Activated CD4-positive, alpha-beta T cell treated with anti-CD3 and anti-CD28 coated beads, Interleukin-2, Interleukin-6, amounts not matched to agents 100 ng/mL and 50 ng/mL, durations not matched to agents 16 hours and 8 hours (primary cell): ENCODE measurements at regions not wholly inside any gene's neighbourhood (a gene's known extent, or its start where the extent isn't known, plus 50 kb on each side); places are given as distances from the start of the nearest gene placed in this dataset.

Experiments
- DNase-seq: peaks from one replicate; pipeline ENCODE4 v3.0.0-alpha.2; 2020

DNA sequence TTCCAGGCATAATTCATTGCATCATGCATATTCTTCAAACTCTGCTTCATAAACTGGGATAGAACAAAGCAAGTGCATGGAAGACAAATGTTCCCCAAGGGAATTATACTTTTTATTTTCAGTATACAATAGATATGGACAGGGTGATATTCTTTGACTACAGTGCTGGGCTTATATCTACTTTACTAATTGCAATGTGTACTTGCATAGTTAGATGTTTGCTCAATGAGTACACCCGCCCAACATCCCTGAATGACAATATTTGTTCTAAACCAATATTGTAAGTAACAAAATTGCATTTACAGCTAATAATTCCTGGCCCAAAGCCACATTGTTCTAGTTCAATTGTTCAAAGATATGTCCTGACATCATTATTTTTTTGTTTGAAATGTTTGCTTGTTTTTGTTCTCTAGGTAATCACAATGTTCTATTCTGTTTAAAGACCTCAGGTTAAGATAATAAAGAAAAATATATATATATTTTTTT is 171.4 kb downstream of the PTN start:
- no peak for DNase-seq

DNA sequence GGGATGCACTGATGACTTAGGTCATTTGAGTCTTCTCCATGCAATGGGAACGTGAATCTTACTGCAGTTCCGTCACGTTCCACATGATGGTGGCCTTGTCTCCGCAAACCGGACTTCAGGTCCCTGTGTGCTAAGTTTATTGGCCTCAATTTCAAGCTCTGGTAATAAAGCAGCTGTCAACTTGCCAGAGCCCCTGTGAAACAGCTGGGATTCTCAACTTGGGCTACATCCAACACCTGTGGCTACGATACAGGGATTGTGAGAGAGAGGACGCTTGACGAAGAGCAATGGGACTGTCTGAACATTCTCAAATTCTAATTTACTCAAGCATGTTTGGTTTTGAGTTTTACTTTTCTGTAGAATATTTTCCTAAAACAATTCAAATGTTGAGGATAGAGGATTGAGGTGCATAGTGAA is 174.2 kb downstream of the PTN start:
- peak; percentile 1 for DNase-seq

DNA sequence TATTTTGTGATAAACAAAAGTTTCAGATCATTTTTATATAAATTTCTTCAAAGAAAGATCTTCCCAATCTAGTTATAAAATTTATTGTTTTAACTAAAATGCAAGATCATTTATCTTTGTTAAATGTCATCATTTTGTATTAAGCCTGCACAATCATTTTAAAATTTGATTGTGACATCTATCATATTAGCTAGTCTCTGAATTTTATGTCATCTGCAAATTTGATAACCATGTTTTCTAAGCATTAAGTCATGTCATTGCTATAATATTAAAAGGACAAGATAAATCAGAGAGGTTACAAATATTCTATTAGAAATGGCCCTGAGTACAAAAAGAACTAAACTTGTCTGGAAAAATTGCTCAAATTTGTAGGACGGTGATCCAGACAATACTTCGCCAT is 175.9 kb downstream of the PTN start:
- DNase-seq: no peak

DNA sequence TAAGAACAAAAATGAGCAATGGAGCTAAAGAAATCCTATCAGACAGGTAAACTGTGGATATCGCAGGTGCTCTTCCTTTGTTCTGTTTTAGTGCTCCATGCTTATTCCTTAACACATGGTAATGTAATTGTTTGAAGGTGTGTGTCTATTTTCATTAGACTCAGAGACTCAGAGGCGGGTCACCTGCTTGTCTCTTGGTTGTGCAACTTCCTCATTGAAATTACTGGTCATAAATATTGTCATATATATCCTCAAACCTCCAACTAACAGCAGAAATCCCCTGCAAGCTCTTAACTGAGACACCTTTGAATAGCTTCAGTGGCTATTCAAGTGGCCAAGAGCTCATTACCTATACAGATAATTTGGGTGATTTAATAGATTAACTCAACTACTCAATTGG is 177.2 kb downstream of the PTN start:
- DNase-seq: no peak

DNA sequence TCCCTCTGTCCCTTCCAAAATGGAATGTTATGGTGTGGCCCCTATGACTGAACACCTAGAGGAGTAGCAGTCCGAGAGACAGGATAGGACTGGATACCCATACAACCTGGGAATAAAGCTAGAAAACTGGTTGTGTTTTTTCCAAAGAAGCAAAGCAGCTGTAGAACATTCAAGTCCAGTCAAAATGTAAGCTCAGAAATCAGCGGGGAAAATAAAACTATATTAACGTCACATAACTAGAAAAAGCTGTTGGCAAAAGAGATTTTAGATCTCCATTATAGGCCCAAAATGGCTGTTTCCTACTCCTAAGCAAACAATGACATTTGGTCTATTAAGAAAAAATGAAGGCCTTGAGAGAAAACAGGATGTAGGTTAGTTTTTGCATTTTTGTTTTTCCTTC is 177.7 kb downstream of the PTN start:
- no peak for DNase-seq

DNA sequence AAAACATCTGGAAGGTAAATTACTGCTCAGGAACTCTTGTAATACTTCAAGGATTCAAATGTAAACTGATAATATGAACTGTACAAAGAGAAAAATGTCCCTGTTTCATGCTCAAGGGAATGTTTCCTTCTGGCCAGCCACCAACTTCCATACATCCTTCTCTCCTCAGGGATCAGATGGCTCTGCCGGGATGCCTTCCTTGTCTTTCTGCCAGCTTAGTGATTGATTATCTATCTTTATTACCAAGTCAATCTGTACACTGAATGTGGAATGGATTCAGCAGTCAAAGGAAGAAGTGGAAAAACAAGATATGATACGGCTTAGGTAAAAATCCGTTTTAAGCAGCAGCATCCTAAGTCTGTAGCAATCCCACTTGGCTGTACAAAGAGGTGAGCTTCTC is 178.3 kb downstream of the PTN start:
- DNase-seq: no peak

DNA sequence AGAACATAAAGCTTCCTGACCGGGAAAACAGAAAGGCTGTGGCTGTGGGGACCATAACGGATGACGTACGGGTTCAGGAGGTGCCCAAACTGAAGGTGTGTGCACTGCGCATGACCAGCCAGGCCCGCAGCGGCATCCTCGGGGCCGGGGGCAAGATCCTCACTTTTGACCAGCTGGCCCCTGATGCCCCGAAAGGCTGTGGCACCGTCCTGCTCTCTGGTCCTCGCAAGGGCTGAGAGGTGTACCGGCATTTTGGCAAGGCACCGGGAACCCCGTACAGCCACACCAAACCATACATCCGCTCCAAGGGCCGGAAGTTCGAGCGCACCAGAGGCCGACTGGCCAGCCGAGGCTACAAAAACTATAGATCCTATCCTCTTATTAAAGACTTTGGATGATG is 179.3 kb downstream of the PTN start:
- DNase-seq: no peak

DNA sequence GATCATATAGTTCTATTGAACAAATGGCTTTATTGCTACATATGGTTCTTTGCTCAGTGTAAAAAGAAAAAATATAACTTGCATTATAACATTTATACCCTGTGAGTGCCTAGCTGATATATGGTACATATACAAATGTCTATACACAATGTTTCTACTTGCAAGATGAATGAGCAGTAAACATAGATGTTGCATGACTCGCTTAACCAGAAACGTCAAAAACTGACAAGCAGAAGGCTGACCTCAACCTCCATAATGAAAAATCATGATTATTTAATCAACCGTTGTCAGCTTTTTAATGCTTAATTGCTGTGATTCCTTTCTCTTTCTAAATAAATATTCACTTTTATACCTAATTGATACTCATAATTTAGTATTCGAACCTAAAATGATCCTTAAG is 183.3 kb downstream of the PTN start:
- no peak for DNase-seq

DNA sequence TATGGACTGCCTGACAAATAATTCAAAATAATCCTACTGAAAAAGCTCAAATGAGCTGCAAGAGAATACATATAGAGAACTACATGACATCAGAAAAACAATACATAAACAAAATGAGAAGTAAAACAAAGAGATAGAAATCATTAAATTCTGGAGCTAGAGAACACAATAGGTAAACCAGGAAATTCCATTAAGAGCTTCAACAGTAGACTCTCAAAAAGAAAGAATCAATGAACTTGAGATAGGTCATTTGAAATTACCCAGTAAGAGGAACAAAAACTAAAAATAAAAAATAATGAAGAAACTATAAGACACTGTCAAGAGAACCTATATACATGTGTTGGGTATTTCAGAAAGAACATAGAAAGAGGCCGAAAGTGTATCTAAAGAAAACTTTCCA is 186.3 kb downstream of the PTN start:
- no peak for DNase-seq

DNA sequence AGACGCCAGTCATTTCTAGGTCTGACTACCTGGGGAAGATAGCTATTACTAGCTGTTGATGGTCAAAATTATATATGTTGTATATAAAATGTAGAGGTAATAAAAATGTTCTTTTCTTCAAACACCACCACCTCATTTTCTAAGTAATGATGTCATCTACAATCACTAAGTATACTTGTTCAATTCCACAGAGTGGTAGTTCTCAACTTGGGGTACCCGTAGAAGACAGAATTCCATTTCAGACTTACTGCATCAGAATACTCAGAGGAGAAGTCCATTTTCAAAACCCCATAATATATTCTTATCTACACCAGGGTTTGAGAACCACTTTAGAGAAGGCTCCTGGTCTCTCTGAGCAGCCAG is 191.9 kb downstream of the PTN start:
- DNase-seq: no peak

DNA sequence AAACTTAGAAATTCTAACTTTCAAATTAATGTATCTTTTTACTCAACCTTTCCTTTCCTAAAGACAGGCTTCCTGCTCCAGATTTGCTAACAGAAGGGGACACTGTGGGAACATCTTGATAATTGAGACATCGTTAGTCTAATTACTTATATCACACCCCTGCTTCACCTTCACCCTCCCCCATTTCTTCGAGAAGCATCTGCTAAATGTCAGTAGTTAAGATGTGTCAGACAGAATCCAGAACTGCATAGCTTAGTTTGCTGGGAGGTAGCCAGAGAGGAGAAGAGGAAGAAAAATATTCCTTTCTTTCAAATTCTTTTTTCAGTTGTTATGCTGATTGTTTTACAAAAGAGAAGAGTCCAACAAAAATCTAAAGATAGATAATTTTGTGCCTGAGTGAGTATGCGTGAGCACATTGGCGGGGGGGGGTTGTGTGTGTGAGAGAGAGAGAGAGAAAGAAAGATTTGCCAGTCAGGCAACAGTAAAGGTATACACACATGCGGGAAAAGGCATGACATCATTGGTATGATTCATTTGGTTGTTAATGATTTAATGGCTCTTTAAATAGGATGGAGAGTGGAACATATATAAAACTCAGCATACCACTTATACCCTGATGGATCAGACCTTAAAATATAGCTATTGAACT is 192.4 kb downstream of the PTN start:
- no peak for DNase-seq

DNA sequence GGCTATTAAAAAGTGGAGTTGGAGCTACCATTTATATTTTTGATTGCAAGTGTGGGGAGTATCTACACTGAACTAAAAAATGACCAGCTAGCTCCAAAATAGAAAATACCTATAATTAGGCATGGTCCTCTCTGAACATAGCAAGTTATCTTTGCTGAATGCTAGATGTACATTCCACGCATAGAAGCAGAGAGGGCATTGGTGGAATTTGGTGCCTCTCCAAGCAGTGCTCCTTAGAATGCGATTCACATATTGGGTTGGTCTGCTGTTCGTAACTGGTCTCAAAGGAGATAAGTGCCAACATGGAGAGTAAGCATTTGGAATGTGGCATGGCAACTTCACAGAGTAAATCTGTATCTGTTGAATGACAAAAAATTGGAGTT is 196.2 kb downstream of the PTN start:
- DNase-seq: no peak

DNA sequence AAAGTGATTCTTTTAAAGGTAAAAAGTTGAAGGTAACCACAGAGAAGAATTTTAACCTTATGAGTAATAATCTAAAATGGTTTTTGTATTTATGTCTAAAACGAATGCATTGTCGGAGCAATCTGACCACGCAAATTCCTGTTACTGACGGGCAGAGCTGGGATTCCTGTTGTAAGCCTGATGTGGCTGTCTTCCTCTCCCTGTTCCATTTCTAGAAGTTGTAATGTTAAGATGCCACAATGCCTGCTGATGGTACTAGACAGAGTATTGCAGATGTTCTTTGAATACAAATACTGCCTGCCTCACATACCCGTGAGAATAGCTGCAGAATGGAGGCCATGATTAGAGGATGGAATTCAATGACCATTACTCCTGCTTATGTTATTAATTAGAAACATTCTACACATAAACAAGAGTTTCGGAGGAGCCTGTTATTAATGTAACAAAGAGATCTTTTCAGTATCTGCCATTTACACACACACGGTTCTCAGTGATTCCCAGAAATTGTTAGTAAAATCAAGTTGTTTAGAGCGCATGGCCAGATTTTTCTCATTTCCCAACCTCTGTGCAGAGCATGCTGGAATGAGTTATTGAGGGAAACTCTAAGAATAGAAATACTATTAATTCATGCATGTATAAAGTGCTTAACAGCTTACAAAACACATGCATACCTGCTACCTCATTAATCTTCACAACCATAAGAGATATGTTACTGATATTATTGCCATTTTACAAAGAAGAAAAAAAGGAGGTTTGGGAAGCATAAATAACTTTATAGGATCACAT is 196.8 kb downstream of the PTN start:
- no peak for DNase-seq

DNA sequence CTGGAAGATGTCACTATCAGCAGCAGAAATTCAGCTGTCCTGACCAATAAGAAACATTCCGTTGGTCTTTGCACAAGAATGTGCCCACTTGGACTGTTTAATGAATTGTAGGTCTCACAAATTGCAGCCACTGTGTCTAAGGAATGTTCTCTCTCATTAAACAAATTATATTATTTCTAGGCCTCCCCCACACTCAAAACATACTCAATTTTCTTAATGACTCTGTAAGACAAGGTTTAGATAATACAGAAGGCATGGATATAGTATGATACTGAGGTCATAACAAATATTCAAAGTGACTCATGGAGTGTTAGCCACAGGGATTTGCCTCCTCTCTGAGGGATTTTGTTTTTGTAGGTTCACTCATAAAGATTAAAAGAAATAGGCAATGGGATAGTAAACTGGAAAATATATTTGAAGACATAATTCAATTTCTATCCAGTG is 197.5 kb downstream of the PTN start:
- no peak for DNase-seq

DNA sequence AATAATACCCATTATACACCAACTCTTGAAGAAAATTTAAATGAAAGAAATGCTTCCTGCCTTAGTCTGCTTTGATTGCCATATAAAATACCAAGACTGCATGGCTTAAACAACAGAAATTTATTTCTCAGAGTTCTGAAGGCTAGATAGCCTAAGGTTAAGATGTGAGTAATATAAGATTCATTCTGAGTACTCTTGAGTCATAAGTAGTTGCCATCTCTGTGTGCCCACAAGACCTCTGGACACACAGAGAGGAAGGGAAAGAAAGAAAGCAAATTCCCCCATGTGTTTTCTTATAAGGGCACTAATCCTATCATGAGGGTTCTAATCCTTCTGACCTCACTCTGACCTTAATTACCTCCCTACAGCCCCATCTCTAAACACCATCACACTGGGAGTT is 201.2 kb downstream of the PTN start:
- DNase-seq: no peak

DNA sequence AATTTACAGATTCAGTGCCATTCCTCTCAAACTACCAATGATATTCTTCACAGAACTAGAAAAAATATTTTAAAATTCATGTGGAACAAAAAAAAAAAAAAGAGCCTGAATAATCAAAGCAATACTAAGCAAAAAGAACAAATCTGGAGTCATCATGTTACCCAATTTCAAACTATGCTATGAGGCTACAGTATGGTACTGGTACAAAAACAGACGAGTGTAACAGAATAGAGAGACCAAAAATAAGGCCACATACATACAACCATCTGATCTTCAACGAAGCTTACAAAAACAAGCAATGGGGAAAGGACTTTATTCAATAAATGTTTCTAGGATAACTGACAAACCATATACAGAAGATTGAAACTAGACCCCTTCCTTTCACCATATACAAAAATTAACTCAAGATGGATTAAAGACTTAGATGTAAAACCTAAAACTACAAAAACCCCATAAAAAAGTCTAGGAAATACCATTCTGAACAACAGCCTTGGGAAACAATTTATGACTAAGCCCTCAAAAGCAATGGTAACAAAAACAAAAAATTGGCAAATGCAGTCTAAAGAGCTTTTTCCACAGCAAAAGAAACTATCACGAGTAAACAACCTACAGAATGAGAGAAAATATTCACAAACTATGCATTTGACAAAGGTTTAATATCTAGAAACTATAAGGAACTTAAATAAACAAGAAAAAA is 207.7 kb downstream of the PTN start:
- no peak for DNase-seq

DNA sequence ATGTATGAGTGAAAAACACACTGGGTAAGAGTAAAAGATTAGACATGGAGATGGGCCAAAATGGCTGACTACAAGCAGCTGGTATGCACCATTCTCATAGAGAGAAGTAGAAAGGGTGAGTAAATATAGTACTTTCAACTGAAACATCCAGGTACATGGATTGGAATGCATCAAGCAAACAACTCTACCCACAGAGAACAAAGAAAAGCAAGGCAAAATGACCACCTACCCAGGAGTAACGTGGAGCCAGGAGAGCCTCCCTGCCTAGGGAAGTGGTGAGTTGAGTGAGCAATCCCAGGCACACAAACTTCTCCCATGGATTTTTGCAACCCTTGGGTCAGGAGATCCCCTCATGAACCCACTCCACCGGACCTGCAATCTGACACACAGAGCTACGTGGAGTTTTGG is 212.8 kb downstream of the PTN start:
- no peak for DNase-seq

DNA sequence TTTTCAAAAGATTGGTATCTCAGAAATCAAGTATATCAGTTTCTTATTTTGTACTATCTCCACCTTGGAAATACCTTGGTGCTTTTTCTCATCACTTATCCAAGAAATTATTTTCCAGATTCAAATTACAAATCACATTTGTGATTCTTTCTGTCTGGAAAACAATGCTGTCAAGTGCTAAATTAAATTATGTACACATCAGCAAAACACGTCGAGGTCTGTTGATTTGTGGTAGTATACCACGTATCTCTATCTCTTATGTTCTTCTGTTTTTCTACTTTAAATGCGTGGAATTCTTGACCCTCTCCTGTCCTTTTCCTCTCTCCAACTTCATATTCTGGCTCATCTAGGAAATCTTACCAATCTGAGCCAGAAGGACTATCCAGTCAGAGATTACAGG is 214.5 kb downstream of the PTN start:
- DNase-seq: no peak

DNA sequence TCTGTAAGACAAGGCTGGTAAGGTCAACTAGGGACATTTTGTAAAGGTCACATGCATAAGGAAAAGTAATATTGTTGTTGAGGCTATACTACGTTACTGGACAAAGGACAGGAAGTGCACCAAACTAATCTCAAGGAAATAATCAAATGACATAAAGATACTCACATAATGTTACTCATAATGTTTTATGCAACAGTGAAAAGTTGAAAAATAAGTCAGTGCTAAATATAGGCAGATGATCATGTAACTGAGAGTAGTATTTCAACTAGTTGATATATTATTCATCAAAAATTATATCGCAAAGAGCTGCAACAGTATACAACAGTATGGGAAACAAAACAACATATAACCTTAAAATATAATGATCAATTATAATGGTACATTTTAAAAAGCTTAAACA is 215.7 kb downstream of the PTN start:
- DNase-seq: no peak

DNA sequence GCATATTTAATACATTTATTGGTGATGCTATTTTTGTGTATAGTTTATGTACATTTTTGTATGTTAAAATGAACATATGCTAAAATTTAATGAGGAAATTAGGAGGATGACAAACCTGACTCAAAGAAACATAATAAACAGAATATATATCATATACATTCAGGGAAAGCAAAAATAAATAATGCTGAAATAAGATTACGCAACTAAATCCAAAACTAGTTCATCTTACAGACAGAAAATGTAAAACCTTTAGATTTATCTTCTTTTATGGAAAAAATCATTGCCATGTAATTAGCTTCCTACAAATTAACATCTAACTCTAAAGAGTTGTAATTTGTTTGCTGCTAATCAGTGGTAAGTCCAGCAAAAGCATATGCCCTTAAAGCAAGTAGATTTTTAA is 216.5 kb downstream of the PTN start:
- no peak for DNase-seq

DNA sequence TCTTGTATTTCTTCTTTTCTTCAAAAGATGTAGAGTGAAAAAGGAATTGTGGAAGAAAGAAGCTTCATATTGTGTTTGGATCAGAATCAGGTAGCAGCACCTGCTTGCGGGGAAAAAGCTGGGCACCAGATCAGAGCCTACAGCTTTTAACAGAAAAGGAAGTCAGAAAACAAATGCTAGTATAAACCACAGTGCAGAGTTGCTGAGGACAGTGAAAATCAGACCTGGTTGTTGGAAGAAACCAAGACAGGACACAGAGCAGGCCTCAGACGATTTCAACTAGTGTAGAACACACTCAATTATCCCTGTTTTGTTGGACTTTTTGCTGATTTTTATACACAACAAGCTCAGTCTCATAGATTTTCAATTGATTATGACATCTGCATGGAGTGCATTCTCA is 221.4 kb downstream of the PTN start:
- no peak for DNase-seq

DNA sequence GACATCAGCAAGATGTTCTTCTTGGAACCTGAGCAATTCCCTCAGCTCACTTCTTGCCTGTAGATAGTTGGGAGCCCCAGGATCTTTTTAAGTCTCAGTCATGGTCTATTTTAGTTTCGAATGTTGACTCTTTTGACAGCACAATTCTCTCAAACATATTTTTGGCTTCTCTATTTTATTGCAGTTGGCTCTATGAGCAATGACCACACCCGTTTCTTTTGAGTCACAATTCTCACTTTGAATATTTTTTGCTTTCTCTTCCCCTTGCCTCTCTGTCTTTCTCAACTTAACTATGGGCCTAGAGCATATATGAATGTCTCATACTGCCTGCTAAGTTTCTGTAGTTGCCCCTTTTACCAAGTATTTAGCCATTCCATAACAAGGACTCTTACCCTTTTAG is 222.8 kb downstream of the PTN start:
- DNase-seq: peak; percentile 34

DNA sequence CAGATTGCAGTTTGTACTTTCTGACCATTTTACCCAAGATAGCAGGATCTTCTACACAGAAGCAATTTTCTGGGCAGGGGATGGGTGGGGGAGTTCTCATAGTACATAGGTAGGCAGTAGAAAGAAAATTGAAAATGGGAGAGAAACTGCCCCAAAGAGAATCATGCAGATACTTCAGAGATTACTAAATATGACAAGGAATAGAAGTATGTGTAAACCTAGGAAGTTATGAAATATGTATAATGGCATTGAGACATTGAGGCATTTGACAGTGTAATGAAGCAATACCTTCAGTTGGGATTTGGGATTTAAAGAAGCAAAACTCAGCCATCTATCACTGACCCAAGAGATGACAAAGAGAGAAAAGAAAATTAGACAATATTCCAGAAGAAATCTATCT is 233.0 kb downstream of the PTN start:
- no peak for DNase-seq

DNA sequence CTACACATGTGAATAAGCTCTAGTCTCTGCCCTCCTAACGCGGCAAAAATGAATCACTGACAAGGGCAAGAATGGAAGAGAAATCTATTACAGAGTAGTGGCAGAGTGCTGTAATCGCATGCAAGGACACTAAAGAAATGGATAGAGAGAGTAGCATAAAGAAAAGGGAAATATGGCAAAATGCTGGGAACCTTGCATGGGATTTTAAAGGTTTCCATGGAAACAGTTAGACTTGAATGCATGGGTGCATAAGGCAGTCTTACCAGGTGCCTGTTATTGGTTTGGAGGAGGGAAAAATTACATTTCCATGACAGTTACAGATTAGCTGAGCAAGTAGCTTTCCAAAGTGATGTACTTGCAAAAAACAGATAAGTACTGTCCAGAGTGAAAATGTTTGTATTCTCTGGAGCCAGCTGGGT is 233.4 kb downstream of the PTN start:
- DNase-seq: no peak
